ENCODE measurements at regions not wholly inside any gene's neighbourhood (a gene's known extent, or its start where the extent isn't known, plus 50 kb on each side); places are given as distances from the start of the nearest gene placed in this dataset.
A peak's percentile ranks its signal among the peaks of the same experiment; 100 is the strongest.
"Not testable (repeated sequence)": the region's sequence is repeated elsewhere in the genome, so short reads cannot be mapped to it uniquely, and the experiment has no call there.

DNA sequence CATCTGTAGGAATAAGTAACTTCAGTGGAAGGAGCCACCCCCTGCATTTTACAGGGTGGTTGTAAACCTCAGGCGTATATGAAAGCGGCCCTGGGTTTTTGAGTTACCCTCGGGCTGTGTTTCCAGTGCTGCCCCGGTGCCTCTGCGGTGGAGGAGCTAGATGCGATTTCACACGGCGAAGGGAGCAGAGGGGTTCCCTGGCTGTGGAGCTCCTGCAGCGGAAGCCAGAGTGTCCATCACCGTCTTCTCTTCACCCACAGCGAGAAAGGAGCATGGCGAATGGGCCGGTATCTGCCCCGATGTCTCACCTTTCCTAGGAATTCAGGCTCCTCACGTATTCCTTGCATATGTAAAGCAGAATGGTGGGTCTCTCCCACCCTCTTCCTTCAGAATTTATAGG, 253.6 kb downstream of the THBS2 start:
- no peak for DNase-seq

DNA sequence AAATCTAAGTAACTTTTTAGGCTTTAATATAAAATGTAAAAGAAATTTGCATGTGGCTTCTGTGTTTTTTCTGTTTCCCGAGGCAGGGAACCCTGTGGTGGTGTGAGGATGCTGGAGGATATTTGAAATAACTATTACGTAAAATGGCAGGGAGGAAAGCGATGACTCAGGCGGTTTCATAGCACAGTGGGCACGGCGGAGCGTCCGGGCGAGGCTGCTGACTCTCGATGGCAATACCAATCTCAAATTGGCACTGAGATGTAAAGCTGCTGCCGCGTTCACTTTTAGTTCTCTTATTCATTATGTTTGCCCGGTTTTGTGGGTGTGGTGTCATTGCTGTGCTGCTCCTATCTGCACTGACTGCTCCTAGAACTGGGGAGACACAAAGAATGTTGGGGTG, 254.3 kb downstream of the THBS2 start:
- DNase-seq = no peak

DNA sequence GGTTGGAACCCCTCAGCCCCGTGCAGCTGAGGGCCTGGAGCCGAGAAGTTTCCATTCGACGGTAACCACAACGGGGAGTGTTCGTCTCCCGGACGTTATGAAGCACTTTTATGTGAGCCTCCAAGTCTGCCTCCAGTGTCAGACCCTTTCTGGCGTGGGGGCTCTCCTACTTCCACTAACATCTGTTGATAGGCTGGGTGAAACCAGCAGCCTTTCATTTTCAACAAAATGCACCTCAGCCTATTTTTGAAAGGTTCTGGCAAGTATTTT, 257.4 kb downstream of the THBS2 start:
- DNase-seq = no peak

- no peak for DNase-seq
Measured at GRCh38 chr6:168995526-168996355, 257.9 kb downstream of the THBS2 start.

DNA sequence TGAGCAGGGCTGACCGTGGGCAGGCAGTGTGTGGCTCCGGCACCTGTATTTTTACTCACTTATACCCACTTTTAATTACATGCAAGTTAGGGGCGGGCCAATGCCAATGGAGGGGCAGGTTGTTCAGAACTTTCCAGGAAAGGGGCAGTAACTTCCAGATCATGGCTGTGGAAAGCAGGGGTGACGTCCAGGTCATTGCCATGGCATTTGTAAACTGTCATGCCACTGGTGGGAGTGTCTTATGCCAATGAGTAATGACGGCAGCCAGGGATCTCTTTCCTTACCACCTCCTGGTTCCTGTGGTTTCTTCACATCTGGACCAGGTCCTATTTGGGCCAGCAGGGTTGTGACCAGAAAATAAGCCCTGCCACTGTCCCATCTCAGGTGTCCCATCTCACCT, 258.7 kb downstream of the THBS2 start:
- no peak for DNase-seq

GRCh38 chr6:168992446-168993144, 261.1 kb downstream of the THBS2 start:
- DNase-seq = no peak

DNA sequence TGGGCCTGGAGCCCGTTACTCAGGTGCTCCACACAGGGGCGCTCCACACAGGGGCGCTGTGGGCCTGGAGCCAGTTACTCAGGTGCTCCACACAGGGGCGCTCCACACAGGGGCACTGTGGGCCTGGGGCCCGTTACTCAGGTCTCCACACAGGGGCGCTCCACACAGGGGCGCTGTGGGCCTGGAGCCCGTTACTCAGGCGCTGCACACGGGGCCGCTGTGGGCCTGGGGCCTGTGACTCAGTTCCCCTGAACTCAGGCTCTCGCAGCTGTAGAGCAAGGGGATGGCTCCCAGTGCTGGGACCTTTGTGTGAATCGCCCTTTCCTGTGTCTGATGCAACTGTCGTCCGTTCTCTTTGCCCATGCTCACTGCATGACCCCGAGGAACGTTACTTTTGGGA, 262.0 kb downstream of the THBS2 start:
- not testable (repeated sequence) for DNase-seq

- DNase-seq = no peak
Measured at GRCh38 chr6:168990019-168990751, 263.5 kb downstream of the THBS2 start.

DNA sequence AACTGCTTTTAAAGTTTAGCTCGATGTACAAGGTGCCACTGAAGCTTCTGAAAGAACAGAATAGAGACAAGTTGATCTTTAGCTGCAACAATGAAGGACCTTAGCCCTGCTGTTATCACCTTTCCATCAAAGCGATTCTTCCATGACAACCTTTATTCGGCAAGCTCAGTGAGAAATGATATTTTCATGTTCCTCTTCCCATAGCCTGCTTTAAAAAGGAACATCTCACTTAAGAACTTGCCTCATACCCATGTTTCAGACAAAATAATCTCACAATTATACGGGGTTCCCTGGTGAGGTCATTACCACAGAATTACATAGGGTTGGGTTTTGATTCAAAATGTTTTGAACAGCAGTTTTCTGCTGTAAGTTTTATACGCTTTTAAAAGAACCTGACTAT, 264.2 kb downstream of the THBS2 start:
- DNase-seq = no peak

- DNase-seq = no peak
Measured at GRCh38 chr6:168988801-168989200, 264.8 kb downstream of the THBS2 start.

DNA sequence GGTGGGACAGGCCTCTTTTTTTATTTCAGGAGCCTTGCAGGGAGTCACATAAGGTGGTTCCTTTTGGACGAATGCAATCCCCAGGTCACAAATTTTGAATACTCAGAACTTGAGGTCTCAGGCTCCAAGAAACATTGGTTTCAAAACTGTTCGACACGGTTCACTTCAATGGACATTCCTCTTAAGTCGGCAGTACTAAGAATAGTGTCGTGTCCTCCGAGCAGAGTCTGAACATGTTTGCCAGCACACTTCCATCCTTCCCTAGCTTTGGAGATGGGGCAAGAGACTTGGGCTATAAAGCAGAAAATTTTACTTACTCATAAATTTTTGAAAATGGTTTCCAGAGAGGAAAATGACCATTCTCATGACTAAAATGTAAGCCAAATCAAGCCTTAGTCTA, 265.4 kb downstream of the THBS2 start:
- no peak for DNase-seq

GRCh38 chr6:168985705-168986104, 267.9 kb downstream of the THBS2 start:
- no peak for DNase-seq

- no peak for DNase-seq
Measured at GRCh38 chr6:168983925-168984324, 269.7 kb downstream of the THBS2 start.

DNA sequence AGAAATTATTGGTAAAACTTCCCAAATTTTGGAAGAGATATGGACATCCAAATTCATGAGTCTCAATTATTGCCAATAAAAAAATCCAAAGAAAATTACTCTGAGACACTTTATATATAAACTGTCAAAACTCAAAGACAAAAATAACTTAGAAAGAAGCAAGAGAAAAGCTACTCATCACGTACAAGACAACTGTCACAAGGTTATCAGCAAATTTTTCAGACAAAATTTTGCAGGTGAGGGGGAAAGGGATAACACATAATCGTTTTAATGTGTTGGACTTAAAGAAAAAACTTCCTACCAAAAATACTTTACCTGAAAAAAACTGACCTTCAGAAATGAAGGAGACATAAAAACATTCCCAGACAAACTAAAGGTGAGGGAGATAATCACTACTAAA, 272.5 kb downstream of the THBS2 start:
- DNase-seq = no peak

GRCh38 chr6:168979254-168979653, 274.4 kb downstream of the THBS2 start:
- no peak for DNase-seq

GRCh38 chr6:168972128-168972527, 281.5 kb downstream of the THBS2 start:
- no peak for DNase-seq

- DNase-seq = no peak
Measured at GRCh38 chr6:168971549-168971948, 282.1 kb downstream of the THBS2 start.

GRCh38 chr6:168968801-168969200, 284.8 kb downstream of the THBS2 start:
- DNase-seq = no peak

DNA sequence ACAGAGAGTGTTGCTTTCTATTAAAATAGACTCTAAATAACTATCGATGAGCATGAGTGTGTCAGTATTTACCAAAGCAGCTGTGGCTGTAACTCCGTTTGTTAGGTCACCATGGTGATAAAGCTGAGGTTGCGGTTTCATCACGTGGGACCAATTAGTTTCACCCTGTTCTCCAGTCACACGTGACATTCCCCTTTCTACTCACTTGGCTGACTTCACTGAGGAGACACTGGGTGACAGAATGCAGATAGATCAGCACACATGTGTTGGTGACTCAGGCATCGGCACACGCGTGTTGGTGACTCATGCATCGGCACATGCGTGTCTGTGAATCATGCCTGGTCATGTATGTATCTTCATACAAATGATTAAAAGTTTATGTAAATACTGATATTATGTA, 285.4 kb downstream of the THBS2 start:
- peak; percentile 41 for DNase-seq

DNA sequence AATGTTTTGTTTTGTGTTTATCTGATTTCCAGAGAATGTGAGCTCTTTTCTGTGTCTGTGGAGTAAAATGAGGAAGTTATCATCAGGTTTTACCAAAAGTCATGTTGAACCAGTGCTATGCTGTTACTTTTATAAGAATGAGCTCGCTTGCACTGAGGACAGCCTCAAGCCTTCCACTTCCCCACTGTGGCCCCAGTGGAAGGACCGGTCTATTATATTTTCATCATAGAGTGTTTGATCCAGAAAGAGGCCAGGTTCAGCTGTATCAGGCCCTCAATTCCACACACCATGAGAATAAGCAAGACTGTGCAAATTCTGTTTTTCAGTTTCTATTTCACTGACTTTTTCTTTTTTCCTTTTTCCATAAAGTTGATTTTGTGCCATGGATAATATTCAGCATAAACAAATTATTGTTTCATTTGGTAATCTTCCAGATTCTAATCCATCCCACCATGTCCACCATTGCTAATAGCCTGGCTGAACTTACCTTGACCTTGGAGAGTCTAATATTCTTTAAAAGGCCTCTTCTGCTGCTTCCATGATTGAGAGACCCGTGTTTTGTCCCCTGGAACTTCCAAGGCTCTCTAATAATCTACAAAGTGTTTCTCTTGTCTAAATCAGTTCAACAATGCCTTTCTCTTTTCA, 286.2 kb downstream of the THBS2 start:
- no peak for DNase-seq

DNA sequence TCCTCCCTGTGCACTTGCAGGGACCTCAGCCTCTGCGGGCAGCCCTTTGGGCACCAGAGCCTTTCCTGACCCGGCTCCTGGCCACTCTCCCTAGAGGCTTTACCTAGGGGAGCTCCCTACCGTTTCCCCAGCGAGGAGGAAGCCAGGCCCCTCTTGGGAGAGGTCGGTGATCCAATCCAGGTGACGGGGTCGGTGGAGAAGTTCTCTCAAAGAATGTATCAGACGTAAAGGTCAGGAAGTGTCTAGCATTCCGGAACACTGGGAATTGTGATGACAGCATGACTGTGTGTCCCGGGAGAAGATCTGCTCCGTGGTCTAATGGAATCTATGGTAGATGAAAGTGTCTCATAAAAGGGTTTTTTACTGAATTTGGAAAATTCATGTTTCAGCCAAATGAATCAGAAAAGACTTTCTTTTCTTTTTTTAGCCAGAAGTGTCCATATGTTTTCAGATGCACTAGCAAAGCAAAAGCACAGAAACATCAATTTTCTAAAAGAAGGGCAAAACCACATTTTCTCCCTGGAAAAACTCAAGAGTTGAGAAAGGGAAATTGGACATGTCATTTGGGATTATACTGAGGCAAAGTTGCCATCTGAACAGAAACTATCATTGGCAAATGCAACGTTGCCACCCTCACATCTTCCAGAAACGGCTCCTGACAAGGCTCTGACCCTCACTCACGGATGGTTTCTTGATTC, 289.4 kb downstream of the THBS2 start:
- no peak for DNase-seq

- no peak for DNase-seq
Measured at GRCh38 chr6:168962886-168963285, 290.8 kb downstream of the THBS2 start.

GRCh38 chr6:168961264-168961656, 292.4 kb downstream of the THBS2 start:
- DNase-seq = no peak

Data from CD4-positive, alpha-beta T cell treated with Interleukin-15 for 1 hour (primary cell).